ENCODE measurements at regions not wholly inside any gene's neighbourhood (a gene's known extent, or its start where the extent isn't known, plus 50 kb on each side); places are given as distances from the start of the nearest gene placed in this dataset.

GRCh38 chr11:19652623-19653375 lies 59.8 kb upstream of the NAV2 start:
- H3K4me3 ChIP-seq (ENCODE audit: low read depth, low read length) = no peak overlapping the region
- DNase-seq (ENCODE audit: low read depth) = no peak
- TF ChIP-seq POLR2A (IDR thresholded peaks at IDR 0.05; ENCODE audit: extremely low read depth, insufficient read length) (no peak), MAX (IDR thresholded peaks at IDR 0.05; ENCODE audit: low read depth, low read length) (no peak), CTCF (IDR thresholded peaks at IDR 0.05; ENCODE audit: low read depth, low read length) (no peak), MYC (IDR thresholded peaks at IDR 0.05; ENCODE audit: low read depth, low read length) (no peak)

GRCh38 chr11:19651653-19652052 lies 61.0 kb upstream of the NAV2 start:
- TF ChIP-seq MYC (IDR thresholded peaks at IDR 0.05; ENCODE audit: low read depth, low read length) (no peak), MAX (IDR thresholded peaks at IDR 0.05; ENCODE audit: low read depth, low read length) (no peak), POLR2A (IDR thresholded peaks at IDR 0.05; ENCODE audit: extremely low read depth, insufficient read length) (no peak), CTCF (IDR thresholded peaks at IDR 0.05; ENCODE audit: low read depth, low read length) (no peak)
- no peak for DNase-seq (ENCODE audit: low read depth)
- H3K4me3 ChIP-seq (ENCODE audit: low read depth, low read length) = no peak overlapping the region

GRCh38 chr11:19651028-19651427 lies 61.6 kb upstream of the NAV2 start:
- DNase-seq (ENCODE audit: low read depth) = no peak
- H3K4me3 ChIP-seq (ENCODE audit: low read depth, low read length) = no peak overlapping the region
- TF ChIP-seq CTCF (IDR thresholded peaks at IDR 0.05; ENCODE audit: low read depth, low read length) (no peak), MAX (IDR thresholded peaks at IDR 0.05; ENCODE audit: low read depth, low read length) (no peak), MYC (IDR thresholded peaks at IDR 0.05; ENCODE audit: low read depth, low read length) (no peak), POLR2A (IDR thresholded peaks at IDR 0.05; ENCODE audit: extremely low read depth, insufficient read length) (no peak)

GRCh38 chr11:19650467-19650866 lies 62.2 kb upstream of the NAV2 start:
- H3K4me3 ChIP-seq (ENCODE audit: low read depth, low read length) = no peak overlapping the region
- TF ChIP-seq MAX (IDR thresholded peaks at IDR 0.05; ENCODE audit: low read depth, low read length) (no peak), POLR2A (IDR thresholded peaks at IDR 0.05; ENCODE audit: extremely low read depth, insufficient read length) (no peak), CTCF (IDR thresholded peaks at IDR 0.05; ENCODE audit: low read depth, low read length) (no peak), MYC (IDR thresholded peaks at IDR 0.05; ENCODE audit: low read depth, low read length) (no peak)
- DNase-seq (ENCODE audit: low read depth) = no peak

- DNase-seq (ENCODE audit: low read depth) = no peak
- no peak overlapping the region for H3K4me3 ChIP-seq (ENCODE audit: low read depth, low read length)
- no peak for TF ChIP-seq CTCF (IDR thresholded peaks at IDR 0.05; ENCODE audit: low read depth, low read length)
- no peak for TF ChIP-seq MAX (IDR thresholded peaks at IDR 0.05; ENCODE audit: low read depth, low read length)
- TF ChIP-seq POLR2A (IDR thresholded peaks at IDR 0.05; ENCODE audit: extremely low read depth, insufficient read length) = no peak
- no peak for TF ChIP-seq MYC (IDR thresholded peaks at IDR 0.05; ENCODE audit: low read depth, low read length)
These were observed 62.9 kb upstream of the NAV2 start for GRCh38 chr11:19649751-19650150.

All from NB4 (cell line).